ENCODE measurements at regions not wholly inside any gene's neighbourhood (a gene's known extent, or its start where the extent isn't known, plus 50 kb on each side); places are given as distances from the start of the nearest gene placed in this dataset.
"Not testable (repeated sequence)": the region's sequence is repeated elsewhere in the genome, so short reads cannot be mapped to it uniquely, and the experiment has no call there.

DNA sequence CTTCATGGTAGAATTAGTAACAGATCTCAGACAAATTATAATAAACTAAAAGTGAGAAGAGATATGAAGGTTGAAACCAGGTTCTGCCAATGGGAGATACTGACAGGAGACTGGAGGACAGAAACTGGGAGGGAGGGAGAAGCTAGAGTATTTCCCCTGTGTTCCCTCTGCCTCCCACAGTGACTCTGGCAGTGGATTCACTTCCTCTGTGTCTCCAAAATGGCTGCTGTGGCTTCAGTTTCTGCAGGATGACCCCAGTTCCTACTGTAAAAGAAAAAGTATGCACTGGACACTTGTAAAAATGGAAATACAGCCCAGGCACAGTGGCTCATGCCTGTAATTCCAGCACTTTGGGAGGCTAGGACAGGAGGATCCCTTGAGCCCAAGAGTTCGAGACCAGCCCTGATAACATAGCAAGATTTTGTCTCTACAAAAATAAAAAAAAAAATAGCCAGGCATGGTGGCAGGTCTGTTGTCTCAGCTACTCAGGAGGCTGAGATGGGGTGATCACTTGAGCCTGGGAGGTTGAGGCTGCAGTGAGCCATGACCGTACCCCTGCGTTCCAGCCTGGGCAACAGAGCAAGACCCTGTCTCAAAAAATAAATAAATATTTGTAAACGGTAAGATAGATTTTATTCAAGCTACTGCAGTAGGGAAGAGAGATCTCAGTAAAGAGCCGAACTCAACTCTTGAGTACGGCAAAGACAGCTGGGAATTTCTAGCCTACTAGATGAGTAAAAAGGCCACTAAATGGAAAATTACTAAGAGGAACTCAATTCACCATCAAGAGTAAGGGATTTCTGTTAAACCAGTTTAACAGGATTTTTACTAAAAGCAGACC is 156.6 kb upstream of the TRIM24 start:
- DNase-seq (ENCODE audit: extremely low read depth in 1 of 11, low read depth in 9 of 11, low spot score in 4 of 11): no peak

DNA sequence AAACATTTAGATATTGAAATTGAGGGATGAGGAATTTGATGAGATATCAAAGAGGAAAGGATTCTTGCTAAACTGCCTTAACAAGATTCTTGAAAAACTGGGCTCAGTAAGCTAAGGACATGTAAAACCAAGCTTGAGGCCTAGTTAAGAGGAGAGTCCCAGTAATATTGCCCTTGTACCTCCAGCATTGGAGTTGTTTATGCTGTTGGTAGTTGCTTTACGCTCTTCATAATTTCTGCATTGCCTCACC is 156.1 kb upstream of the TRIM24 start:
- DNase-seq (ENCODE audit: extremely low read depth in 1 of 11, low read depth in 9 of 11, low spot score in 4 of 11): no peak

DNA sequence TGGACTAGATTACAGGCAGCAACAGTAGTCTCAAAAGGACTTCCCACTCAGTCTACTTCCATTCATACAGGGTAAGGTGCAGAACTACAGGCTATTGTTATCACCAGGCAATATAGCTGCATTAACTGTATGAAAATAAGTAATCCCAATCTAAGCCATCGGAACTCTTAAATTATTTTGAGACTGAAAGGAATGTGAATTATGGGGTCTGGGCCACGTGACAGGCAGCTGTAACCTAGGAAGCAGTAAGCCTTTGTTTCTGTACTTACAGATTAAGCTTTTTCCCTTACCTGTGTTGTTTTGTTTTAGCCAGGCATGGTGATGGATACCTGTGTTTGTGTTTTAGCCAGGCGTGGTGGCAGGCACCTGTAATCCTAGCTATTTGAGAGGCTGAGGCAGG is 152.4 kb upstream of the TRIM24 start:
- no peak for DNase-seq (ENCODE audit: extremely low read depth in 1 of 11, low read depth in 9 of 11, low spot score in 4 of 11)

DNA sequence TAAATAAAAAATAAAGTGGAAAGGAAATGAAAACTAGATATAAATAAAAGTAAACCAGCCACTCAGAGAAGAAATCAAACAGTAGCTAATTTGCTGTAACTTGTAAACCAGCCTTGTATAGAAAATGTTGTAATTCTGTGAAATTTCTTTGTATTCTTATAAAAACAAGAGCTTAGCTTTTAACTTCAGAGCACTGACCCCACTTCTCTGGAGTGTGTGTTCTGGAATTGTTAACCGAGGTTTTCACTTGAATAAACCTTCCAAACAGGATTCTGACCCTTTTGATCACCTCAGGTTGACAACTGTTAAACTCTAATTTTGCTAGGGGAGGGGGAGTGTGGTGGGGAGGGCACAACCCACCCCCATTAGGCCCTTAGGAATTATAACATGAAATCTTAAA is 151.9 kb upstream of the TRIM24 start:
- DNase-seq (ENCODE audit: extremely low read depth in 1 of 11, low read depth in 9 of 11, low spot score in 4 of 11): no peak

DNA sequence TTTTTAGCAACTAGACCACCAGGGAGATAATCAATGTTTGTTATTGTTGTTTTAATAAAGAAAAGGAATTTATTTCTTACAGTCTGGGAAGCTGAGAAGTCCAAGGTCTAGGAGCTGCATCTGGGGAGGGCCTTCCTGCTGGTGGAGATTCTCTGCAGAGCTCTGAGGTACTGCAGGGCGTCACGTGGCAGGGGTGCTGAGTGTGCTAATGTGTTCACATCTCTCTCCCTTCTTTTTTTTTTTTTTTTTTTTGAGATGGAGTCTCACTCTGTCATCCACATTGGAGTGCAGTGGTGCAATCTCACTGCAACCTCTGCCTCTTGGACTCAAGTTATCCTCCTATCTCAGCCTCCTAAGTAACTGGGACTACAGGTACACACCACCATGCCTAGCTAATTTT is 150.9 kb upstream of the TRIM24 start:
- DNase-seq (ENCODE audit: extremely low read depth in 1 of 11, low read depth in 9 of 11, low spot score in 4 of 11): no peak

DNA sequence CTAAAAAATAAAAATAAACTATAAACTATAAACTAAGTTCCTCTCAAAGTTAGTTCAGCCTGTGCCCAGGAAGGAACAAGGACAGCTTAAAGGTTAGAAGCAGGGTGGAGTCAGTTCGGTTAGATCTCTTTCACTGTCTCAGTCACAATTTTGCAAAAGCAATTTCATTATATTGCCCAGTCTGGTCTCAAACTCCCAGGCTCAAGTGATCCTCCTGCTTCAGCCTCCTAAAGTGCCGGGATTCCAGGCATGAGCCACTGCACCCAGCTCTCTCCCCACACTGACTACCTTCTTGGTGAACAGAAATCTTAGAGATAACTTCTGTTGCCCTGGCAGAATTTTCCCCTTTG is 146.3 kb upstream of the TRIM24 start:
- no peak for DNase-seq (ENCODE audit: extremely low read depth in 1 of 11, low read depth in 9 of 11, low spot score in 4 of 11)

DNA sequence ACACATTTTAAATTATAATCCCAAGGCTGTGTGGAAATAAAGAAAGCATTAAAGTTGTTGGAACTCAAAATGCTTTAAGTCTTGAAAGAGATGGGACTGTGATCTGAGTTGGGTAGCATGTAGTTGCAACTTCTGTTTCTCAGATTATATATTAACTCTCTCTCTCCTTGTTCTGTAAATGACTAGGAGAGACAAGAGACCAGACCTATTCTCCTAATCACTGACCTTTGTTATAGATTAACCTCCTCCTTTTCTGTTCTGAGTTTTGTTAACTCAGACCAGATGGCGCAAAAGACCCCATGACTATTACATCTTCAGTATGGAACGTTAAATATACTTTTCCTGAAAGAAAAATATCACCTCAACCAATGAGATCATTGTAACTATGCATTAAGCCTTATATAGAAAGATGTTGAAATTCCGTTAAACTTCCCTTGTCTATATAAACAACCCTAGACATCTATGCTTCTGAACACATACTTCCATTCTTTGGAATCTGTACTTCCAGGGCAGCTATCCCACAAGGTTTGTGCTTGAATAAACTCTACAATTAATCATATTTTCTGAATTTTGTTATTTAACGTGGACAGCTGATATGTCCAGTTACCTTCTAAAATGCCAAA is 143.5 kb upstream of the TRIM24 start:
- DNase-seq (ENCODE audit: extremely low read depth in 1 of 11, low read depth in 9 of 11, low spot score in 4 of 11): peak in 2 of 11 donors; percentile 14 to 39

DNA sequence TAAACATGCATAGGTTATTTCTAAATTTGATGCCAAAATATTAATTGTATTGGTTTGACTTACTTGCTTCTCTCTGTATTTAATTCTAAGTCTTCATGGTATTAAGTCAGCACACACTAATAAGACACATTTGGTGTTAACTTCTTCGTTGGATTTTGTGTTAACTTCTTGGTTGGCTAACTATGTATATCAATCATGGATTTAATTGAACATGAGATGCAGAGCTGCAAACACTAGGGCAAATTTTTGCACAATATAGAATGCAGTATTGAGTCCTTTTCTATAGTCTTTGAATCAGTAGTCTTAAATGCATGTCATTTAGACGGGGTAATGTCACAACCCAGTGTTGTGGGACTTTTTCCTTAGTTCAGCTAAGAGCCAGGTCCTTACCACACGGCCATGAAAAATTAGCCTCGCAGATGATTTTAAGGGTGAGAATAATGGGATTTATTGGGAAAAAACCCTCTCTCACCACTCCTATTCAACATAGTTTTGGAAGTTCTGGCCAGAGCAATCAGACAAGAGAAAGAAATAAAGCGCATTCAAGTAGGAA is 142.9 kb upstream of the TRIM24 start:
- no peak for DNase-seq (ENCODE audit: extremely low read depth in 1 of 11, low read depth in 9 of 11, low spot score in 4 of 11)

DNA sequence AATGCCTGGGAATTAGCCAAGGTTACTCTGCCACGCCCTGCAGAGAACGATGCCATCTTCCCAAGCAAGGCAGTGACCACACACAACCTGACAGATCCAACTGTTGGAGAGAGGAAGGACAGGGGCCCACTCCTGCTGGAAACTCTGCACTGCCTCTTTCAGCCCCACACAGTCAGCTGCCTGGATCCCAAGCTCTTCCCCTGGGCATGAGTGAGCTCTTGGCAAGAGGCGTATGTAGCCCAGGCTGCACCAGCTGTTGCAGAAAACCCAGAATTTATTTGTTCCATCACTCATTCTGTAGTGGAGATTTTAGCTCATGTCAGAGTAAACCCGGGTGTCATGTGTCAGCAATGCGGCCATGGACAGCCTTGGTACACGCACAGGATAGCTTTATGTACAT is 135.1 kb upstream of the TRIM24 start:
- DNase-seq (ENCODE audit: extremely low read depth in 1 of 11, low read depth in 9 of 11, low spot score in 4 of 11): no peak

DNA sequence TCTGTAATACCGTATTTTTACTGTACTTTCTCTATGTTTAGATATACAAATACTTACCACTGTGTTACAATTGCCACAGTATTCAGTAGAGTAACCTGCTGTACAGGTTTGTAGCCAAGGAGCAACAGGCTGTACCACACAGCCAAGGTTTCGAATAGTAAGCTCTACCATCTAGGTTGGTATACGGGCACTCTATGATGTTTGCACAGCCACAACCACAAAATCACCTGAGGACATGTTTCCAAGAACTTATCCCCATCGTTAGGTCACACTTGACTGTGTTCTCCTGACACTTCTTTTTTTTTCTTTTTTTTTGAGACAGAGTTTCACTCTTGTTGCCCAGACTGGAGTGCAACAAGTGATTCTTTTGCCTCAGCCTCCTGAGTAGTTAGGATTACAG is 134.6 kb upstream of the TRIM24 start:
- no peak for DNase-seq (ENCODE audit: extremely low read depth in 1 of 11, low read depth in 9 of 11, low spot score in 4 of 11)

DNA sequence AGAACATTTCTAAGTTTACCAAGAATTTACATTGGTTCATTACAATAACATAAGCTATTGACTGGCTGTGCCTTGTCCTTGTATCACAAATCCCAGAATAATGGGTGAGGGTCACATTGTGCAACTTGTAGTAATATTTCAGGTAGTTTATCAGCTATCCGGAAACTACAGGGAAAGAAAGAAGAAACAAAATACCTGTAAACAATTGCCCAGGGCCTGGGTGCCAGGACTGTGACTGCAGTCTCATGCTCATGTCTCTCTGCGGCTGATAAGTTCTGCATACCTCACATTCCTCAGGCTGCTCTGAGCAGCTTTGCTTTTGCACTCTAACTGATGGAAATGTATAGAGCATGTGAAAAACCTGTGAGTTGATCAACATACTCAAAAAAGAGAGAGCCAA is 131.8 kb upstream of the TRIM24 start:
- DNase-seq (ENCODE audit: extremely low read depth in 1 of 11, low read depth in 9 of 11, low spot score in 4 of 11): no peak

DNA sequence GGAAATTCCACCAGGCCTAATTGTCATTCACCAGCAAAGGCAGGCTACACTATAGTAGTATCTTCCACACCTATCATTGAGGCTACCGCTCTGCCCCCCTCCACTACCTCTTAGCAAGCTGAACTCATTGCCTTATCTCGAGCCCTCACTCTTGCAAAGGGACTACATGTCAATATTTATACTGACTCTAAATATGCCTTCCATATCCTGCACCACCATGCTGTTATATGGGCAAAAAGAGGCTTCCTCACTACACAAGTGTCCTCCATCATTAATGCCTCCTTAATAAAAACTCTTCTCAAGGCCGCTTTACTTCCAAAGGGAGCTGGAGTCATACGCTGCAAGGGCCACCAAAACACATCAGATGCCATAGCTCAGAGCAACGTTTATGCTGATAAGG is 127.2 kb upstream of the TRIM24 start:
- not testable (repeated sequence) for DNase-seq (ENCODE audit: extremely low read depth in 1 of 11, low read depth in 9 of 11, low spot score in 4 of 11)

DNA sequence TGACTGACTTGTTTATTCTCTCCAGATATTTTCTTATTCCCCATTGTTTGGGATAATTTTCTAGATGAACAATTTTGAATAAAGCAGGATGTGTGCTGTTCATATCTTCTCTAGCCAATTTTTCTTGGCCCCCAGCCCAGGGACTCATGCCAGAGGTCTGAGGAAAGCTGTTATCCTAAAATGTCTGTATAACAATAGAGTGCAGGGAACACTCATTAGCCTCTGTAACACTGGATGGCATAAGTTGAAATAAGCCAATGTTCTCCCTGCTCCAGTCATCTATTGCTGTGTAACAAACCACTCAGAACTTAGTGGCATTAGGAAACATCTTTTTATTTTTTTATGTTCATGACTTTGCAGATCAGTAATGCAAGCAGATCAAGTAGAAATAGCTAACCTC is 121.7 kb upstream of the TRIM24 start:
- DNase-seq (ENCODE audit: extremely low read depth in 1 of 11, low read depth in 9 of 11, low spot score in 4 of 11): peak in 3 of 11 donors; percentile 10 to 20 (median 11)

DNA sequence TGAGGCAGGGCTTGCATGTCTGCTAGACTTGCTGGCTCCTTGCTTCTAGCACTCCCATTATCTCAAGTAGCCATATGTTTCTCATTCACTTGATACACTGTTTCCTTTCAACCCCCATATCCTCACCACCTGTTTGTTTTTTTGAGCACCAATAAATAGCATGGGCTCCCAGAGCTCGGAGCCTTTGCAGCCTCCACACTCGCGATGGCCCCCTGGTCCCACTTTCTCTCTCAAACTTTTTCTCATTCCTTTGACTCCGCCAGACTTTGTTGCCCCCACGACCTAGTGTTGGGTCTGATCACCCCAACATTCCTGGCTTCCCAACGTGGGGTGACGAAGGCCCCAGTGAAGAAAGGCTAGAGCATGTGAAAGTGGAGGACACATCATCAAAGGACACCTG is 120.8 kb upstream of the TRIM24 start:
- not testable (repeated sequence) for DNase-seq (ENCODE audit: extremely low read depth in 1 of 11, low read depth in 9 of 11, low spot score in 4 of 11)

DNA sequence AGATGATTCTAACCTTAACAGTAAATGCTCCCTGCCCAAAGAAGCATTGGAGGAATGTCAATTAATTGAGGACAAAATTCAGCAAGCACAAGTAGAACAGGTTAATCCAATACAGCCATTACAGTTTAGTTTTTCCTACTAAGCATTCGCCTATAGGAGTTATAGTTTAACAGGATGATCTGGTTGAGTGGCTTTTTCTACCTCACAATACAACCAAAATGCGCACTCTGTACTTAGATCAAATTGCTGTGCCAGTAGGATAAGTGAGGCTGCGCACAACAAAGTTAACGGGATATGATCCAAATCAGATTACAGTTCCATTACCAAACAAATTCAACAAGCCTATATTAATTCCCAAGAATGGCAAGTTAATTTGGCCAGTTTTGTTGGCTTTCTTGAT is 117.1 kb upstream of the TRIM24 start:
- DNase-seq (ENCODE audit: extremely low read depth in 1 of 11, low read depth in 9 of 11, low spot score in 4 of 11): no peak

DNA sequence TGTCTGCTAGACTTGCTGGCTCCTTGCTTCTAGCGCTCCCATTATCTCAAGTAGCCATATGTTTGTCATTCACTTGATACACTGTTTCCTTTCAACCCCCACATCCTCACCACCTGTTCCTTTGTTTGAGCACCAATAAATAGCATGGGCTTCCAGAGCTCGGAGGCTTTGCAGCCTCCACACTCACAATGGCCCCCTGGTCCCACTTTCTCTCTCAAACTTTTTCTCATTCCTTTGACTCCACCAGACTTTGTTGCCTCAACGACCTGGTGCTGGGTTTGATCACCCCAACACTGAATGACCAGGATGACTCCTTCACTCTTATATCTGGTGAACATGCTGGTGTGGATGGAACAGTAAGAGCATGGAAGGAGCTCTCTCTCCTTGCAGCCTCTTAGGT is 114.5 kb upstream of the TRIM24 start:
- DNase-seq (ENCODE audit: extremely low read depth in 1 of 11, low read depth in 9 of 11, low spot score in 4 of 11): no peak

DNA sequence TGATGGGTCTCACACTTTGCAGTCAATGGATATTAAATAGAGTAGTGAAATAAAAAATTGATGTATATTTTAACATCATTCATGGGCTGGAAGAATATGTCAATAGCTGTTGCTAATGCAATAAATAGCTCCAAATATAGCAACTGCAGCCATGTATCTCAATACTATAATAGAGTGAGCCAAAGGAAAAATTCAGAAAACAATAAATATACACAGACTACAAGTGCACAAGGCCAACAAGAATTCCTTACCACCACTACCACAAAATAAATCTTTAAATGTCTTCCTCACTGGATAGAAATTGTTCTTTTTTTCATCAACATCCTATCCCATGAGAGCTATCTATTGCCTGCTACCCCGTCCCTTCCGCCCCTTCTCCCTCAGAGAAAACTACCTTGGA is 113.1 kb upstream of the TRIM24 start:
- no peak for DNase-seq (ENCODE audit: extremely low read depth in 1 of 11, low read depth in 9 of 11, low spot score in 4 of 11)

DNA sequence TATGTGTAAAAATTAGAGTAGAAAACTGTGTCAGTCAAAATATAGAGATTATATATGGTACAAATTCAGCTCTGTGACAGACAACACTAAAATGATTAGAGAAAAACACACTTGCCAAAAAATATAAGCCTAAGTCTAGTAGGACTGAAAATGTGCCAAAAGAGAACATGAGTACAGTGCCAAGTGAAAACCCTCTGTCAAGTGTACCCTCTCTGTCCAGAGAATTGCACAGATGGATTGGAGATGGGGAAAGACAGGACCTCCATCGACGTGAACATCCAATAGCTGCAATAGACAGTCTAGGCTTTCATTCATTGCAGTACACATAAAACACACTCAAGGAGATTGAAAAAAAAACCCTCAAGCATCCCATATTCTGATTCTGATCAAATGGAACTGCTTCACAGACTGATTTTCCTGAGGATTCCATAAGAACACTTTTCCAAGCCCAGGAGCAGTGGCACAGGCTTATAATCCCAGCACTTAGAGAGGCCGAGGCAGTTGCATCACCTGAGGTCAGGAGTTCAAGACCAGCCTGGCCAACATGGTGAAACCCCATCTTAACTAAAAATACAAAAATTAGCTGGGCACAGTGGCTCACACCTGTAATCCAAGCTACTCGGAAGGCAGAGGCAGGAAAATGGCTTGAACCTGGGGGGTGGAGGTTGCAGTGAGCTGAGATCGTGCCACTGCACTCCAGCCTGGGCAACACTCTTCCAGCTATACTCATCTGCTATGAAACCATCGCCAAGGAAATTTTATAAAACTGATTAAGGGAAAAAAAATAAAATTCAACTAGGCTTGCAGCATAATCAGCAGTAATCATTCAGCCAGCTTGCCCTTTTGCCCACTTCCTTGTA is 110.0 kb upstream of the TRIM24 start:
- no peak for DNase-seq (ENCODE audit: extremely low read depth in 1 of 11, low read depth in 9 of 11, low spot score in 4 of 11)

DNA sequence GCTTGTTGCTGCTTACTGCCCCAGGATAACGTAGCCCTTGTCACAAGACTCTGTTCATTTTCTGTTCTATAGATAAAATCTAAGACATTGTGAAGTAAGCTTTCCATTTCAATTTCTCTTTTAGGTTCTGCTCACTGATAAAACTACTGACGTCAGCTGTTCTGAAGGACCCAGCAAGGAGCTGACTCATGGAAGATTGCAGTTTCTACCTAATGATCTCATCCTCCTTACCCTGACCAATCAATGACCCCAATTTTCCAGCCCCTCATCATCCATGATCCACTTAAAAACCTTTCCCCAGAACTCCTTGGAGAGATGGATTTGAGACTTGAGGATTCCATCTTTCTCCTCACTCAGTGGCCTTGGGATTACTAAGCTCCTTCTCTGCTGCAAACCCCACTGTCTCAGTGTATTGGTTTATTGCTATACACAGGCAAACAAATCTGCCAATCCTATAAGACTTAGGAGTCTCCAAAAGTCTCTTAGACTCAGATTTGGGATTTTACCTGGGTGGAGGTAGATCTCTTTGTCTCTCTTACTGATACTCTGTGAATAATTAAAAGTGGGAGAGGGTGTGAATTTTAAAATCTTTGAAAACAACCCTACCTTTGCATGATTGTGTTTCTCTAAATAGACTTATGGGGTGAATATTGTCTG is 109.2 kb upstream of the TRIM24 start:
- no peak for DNase-seq (ENCODE audit: extremely low read depth in 1 of 11, low read depth in 9 of 11, low spot score in 4 of 11)

Data from renal cortex interstitium (tissue), 11 donors.